Thyroid gland (tissue), 4 donors: ENCODE measurements at regions not wholly inside any gene's neighbourhood (a gene's known extent, or its start where the extent isn't known, plus 50 kb on each side); places are given as distances from the start of the nearest gene placed in this dataset.

Experiments
- DNase-seq, 2 donors: peaks; one replicate each; pipeline ENCODE4 v3.0.0-alpha.2; 2019
- H3K27ac ChIP-seq, 3 donors: fragments of 200-600 bp; sonication (generic); 1 replicate in 2 of 3; 2 replicates in 1 of 3; pipeline ENCODE4 v1.5.1; 2016 to 2019; ENCODE audit warnings: mild to moderate bottlenecking in 1 of 3, moderate library complexity in 1 of 3
- H3K27me3 ChIP-seq: fragments of 200-600 bp; sonication (generic); one replicate; pipeline ENCODE4 v1.5.1; 2019
- H3K36me3 ChIP-seq, 2 donors: fragments of 200-600 bp; sonication (generic); one replicate each; pipeline ENCODE4 v1.5.1; 2016 to 2019
- H3K4me1 ChIP-seq, 2 donors: fragments of 200-600 bp; sonication (generic); one replicate each; pipeline ENCODE4 v1.5.1; 2017 to 2019
- H3K4me3 ChIP-seq, 3 donors: fragments of 200-600 bp; sonication (generic); replicated peaks in 1 of 3; 1 replicate in 2 of 3; 2 replicates in 1 of 3; pipeline ENCODE4 v1.5.1; 2016; ENCODE audit warnings: mild to moderate bottlenecking in 1 of 3
- H3K9me3 ChIP-seq: fragments of 200-600 bp; sonication (generic); one replicate; pipeline ENCODE4 v1.5.1; 2017
- POLR2A ChIP-seq, 2 donors: fragments of 450-650 bp; IDR thresholded peaks; one replicate each; pipeline ENCODE4 v1.6.1; 2017; ENCODE audit warnings: antibody characterized with exemption in 2 of 2, mild to moderate bottlenecking in 2 of 2, moderate library complexity in 1 of 2
- WGBS, 2 donors: methylation state at CpG; one replicate each; pipeline ENCODE4 v1.1.5; 2017; 5-methylcytosine and 5-hydroxymethylcytosine counted together
- intact Hi-C: fragments of 100-400 bp; cut with DNase I; formaldehyde crosslinking; loops from one replicate; pipeline ENCODE4 v1.15.1; 2023
- TF ChIP-seq, protein P1 (sequence below), 6 experiments: fragments of 200-600 bp in 3 of 6; fragments of 450-650 bp in 3 of 6; sonication (generic) in 3 of 6; IDR thresholded peaks; one replicate each; pipeline ENCODE4 v1.5.1; 2016 to 2019; ENCODE audit warnings: antibody characterized with exemption in 6 of 6, mild to moderate bottlenecking in 2 of 6, inconsistent platforms in 1 of 6, moderate library complexity in 1 of 6

DNA sequence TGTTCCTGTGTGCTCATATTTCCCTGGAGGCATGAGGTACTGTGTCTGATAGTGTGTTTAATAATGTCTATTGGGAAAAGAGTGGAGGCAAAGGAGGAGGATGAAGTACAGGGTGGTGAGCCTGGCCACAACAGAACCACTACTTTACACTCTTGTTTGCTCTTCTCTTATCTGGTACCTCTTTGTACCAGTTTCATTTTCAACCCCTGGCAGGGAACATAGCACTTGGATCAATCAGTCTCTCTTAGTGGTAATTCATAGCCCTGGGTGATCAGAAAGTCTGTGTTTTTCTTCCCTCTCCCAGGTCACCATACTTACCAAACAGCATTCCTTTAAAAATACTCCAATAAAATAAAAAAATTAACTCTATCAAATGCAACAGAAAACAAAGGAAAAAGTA is 105.4 kb downstream of the DMRT2 start:
- no peaks in the 10 kb centered on the region for H3K27me3 ChIP-seq
- H3K9me3 ChIP-seq, result no peaks in the 10 kb centered on the region
- no peak overlapping the region for H3K4me3 ChIP-seq
- intact Hi-C loops, result no loop called here
- no peaks in the 10 kb centered on the region for H3K4me1 ChIP-seq
- H3K27ac ChIP-seq, result no peak overlapping the region
- no peaks in the 10 kb centered on the region for H3K36me3 ChIP-seq
- TF ChIP-seq POLR2A (IDR thresholded peaks at IDR 0.05), result no peak
- TF ChIP-seq, protein P1, sequence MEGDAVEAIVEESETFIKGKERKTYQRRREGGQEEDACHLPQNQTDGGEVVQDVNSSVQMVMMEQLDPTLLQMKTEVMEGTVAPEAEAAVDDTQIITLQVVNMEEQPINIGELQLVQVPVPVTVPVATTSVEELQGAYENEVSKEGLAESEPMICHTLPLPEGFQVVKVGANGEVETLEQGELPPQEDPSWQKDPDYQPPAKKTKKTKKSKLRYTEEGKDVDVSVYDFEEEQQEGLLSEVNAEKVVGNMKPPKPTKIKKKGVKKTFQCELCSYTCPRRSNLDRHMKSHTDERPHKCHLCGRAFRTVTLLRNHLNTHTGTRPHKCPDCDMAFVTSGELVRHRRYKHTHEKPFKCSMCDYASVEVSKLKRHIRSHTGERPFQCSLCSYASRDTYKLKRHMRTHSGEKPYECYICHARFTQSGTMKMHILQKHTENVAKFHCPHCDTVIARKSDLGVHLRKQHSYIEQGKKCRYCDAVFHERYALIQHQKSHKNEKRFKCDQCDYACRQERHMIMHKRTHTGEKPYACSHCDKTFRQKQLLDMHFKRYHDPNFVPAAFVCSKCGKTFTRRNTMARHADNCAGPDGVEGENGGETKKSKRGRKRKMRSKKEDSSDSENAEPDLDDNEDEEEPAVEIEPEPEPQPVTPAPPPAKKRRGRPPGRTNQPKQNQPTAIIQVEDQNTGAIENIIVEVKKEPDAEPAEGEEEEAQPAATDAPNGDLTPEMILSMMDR (IDR thresholded peaks at IDR 0.05), result no peak
- DNase-seq, result no peak

DNA sequence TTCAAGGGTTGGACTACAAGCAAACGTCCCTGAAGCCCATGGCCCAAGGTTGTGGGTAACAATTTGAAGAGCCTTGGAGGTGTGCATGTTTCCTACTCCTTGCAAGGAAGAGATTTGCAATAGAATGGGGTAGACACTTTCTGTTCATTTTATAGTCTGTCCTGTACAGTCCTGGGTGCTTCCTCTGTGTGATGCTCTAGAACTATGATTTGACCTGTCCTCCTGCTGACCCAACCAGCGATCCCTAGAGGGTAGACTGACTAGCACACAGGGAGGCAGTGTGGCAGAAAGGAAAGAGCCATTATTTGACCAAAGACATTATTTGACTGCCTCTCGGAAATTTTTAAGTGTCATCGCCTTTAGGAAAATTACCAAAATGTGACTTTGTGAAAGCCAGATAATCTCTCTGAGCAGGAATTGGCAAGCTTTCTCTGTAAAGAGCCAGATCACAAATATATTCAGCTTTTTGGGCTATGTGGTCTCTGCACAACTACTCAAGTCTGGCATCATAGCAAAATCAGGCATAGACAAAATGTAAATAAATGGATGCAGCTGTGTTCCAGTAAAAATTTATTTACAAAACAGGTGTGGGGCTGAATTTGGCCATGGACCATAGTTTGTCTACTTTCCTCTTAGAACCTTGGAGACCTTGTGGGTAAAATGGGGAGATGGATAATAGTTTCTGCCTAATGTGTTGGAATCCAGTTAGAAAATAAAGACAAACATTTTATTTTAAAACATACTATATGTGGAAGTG is 106.8 kb downstream of the DMRT2 start:
- intact Hi-C loops, result no loop called here
- TF ChIP-seq, protein P1 (IDR thresholded peaks at IDR 0.05), result no peak
- TF ChIP-seq POLR2A (IDR thresholded peaks at IDR 0.05), result no peak
- Histone ChIP-seq H3K27me3 (no peaks in the 10 kb centered on the region), H3K9me3 (no peaks in the 10 kb centered on the region), H3K4me3 (no peak overlapping the region), H3K27ac (no peak overlapping the region), H3K4me1 (no peaks in the 10 kb centered on the region), H3K36me3 (no peaks in the 10 kb centered on the region)
- 36 to 84% methylated on average over 4 of the region's 4 CpGs for WGBS, 2 donors
- no peak for DNase-seq

DNA sequence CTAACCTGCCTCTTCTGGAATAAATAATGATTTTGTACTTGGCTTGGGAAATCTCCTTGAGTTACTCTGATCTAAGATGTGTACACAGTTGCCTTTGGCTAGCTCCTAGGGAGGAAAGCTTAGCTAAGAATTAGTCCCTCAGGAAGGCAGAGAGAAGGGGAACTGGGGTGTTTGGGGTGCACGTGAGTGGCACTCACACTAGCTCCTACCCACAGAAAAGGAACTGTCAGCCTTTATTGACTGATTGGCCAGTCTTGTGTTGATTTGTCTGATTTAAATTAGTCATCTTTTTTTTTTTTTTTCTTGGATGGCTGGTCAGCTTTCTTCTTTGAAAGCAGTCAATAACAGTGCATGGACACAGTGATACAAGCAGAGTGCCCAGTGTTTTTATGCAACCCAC is 107.7 kb downstream of the DMRT2 start:
- intact Hi-C loops, result no loop called here
- Histone ChIP-seq H3K36me3 (no peaks in the 10 kb centered on the region), H3K9me3 (no peaks in the 10 kb centered on the region), H3K4me1 (no peaks in the 10 kb centered on the region), H3K4me3 (no peak overlapping the region), H3K27me3 (no peaks in the 10 kb centered on the region), H3K27ac (no peak overlapping the region)
- TF ChIP-seq, protein P1 (IDR thresholded peaks at IDR 0.05), result no peak
- TF ChIP-seq POLR2A (IDR thresholded peaks at IDR 0.05), result no peak
- DNase-seq, result no peak
- WGBS, 2 donors, result 83 to 96% methylated on average over 1 of the region's 1 CpG

DNA sequence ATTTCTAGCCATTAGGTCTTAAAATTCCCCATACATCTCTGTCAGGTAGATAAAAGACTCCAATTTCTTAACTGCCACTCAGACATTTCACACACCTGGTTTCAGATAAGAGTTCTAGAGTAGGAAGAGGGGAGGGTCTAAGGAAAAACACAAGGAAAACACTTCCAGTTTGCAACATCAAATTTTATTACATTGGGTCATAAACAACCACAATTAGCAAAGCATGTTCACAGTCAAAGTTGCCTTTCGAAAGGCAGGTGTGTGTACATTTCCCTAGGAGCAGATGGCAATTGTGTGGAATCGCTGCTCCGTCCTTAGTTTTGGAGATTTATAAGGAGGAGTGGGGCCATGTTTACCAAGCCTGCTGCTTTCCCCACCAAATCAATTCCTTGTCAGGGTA is 120.8 kb downstream of the DMRT2 start:
- Histone ChIP-seq H3K9me3 (no peaks in the 10 kb centered on the region), H3K27ac (no peak overlapping the region), H3K4me3 (no peak overlapping the region), H3K27me3 (no peaks in the 10 kb centered on the region), H3K36me3 (no peaks in the 10 kb centered on the region), H3K4me1 (peaks cover 7 to 8% of the 10 kb centered on the region in 2 donors)
- TF ChIP-seq, protein P1 (IDR thresholded peaks at IDR 0.05), result no peak
- no peak for TF ChIP-seq POLR2A (IDR thresholded peaks at IDR 0.05)
- no peak for DNase-seq
- intact Hi-C loops, result no loop called here
- 61 to 67% methylated on average over 3 of the region's 3 CpGs for whole genome bisulfite sequencing, 2 donors

DNA sequence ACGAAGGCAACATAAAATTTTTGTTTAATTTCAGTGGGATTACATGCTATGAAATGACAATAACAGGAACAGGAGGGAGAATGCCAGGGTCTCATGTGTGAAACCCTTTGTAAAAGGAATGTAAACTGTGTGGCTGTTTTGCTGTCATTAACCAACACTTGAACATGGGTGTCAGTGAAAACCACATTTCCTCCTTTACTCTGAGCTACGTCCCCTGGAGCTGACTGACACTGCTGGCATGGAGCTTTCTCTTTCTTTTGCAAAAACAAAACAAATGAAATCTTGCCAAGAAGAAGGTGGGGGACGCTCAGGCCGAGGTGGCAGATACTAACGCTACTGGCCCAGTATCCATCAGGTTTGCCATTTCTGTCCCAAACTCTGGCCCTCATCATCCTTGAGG is 121.4 kb downstream of the DMRT2 start:
- Histone ChIP-seq H3K27ac (no peak overlapping the region), H3K4me1 (peaks cover 7 to 8% of the 10 kb centered on the region in 2 donors), H3K4me3 (no peak overlapping the region), H3K27me3 (no peaks in the 10 kb centered on the region), H3K36me3 (no peaks in the 10 kb centered on the region), H3K9me3 (no peaks in the 10 kb centered on the region)
- intact Hi-C loops, result no loop called here
- 9 to 15% methylated on average over 5 of the region's 5 CpGs for WGBS, 2 donors
- TF ChIP-seq POLR2A (IDR thresholded peaks at IDR 0.05), result no peak
- TF ChIP-seq, protein P1 (IDR thresholded peaks at IDR 0.05), result no peak
- peak in 1 of 2 donors; percentile 29 for DNase-seq
